SKM-1 (cell line): ENCODE measurements at regions not wholly inside any gene's neighbourhood (a gene's known extent, or its start where the extent isn't known, plus 50 kb on each side); places are given as distances from the start of the nearest gene placed in this dataset.
"Not testable (repeated sequence)": the region's sequence is repeated elsewhere in the genome, so short reads cannot be mapped to it uniquely, and the experiment has no call there.

Experiments used
- DNase-seq: peaks from one replicate; lab custom pipeline; 2025; ENCODE audit not compliant: unreplicated experiment; lab: John Stamatoyannopoulos, UW

- no peak for DNase-seq
These were observed 123.3 kb downstream of the CCER1 start for GRCh38 chr12:90831712-90832111.

- no peak for DNase-seq
These were observed 125.9 kb downstream of the CCER1 start for GRCh38 chr12:90829044-90829443.

GRCh38 chr12:90828621-90829020 is 126.4 kb downstream of the CCER1 start:
- DNase-seq, result no peak

GRCh38 chr12:90827567-90827966 is 127.4 kb downstream of the CCER1 start:
- DNase-seq, result no peak

- DNase-seq, result no peak
These were observed 128.9 kb downstream of the CCER1 start for GRCh38 chr12:90826036-90826435.

- DNase-seq, result no peak
These were observed 131.1 kb downstream of the CCER1 start for GRCh38 chr12:90823859-90824258.

GRCh38 chr12:90819709-90820108 is 135.3 kb downstream of the CCER1 start:
- no peak for DNase-seq

- DNase-seq, result no peak
These were observed 138.5 kb downstream of the CCER1 start for GRCh38 chr12:90816353-90817089.

- no peak for DNase-seq
These were observed 145.0 kb downstream of the CCER1 start for GRCh38 chr12:90809940-90810339.

- DNase-seq, result no peak
These were observed 146.4 kb downstream of the CCER1 start for GRCh38 chr12:90808568-90808967.

- DNase-seq, result no peak
These were observed 152.2 kb downstream of the CCER1 start for GRCh38 chr12:90802727-90803126.

- DNase-seq, result no peak
These were observed 153.2 kb downstream of the CCER1 start for GRCh38 chr12:90801776-90802175.

- DNase-seq, result no peak
These were observed 160.8 kb downstream of the CCER1 start for GRCh38 chr12:90794212-90794611.

GRCh38 chr12:90792718-90793117 is 162.3 kb downstream of the CCER1 start:
- not testable (repeated sequence) for DNase-seq

GRCh38 chr12:90791445-90791844 is 163.5 kb downstream of the CCER1 start:
- DNase-seq, result no peak

GRCh38 chr12:90790747-90791146 is 164.2 kb downstream of the CCER1 start:
- no peak for DNase-seq

GRCh38 chr12:90773491-90773890 is 181.5 kb downstream of the CCER1 start:
- DNase-seq, result no peak

GRCh38 chr12:90770861-90771260 is 184.1 kb downstream of the CCER1 start:
- no peak for DNase-seq

- DNase-seq, result no peak
These were observed 197.0 kb downstream of the CCER1 start for GRCh38 chr12:90757957-90758356.

GRCh38 chr12:90745211-90745610 is 209.8 kb downstream of the CCER1 start:
- DNase-seq, result no peak

GRCh38 chr12:90741611-90742010 is 213.4 kb downstream of the CCER1 start:
- no peak for DNase-seq

GRCh38 chr12:90729736-90730135 is 225.2 kb downstream of the CCER1 start:
- no peak for DNase-seq

GRCh38 chr12:90712671-90713070 is 242.3 kb downstream of the CCER1 start:
- no peak for DNase-seq
